Ishikawa (cell line): ENCODE measurements at regions not wholly inside any gene's neighbourhood (a gene's known extent, or its start where the extent isn't known, plus 50 kb on each side); places are given as distances from the start of the nearest gene placed in this dataset.

Experiments
- CEBPB ChIP-seq: IDR thresholded peaks from 2 replicates; pipeline ENCODE4 v1.6.1; 2012
- CREB1 ChIP-seq: IDR thresholded peaks from 2 replicates; pipeline ENCODE4 v1.6.1; 2012; ENCODE audit warnings: low read depth
- EP300 ChIP-seq: IDR thresholded peaks from 2 replicates; pipeline ENCODE4 v1.6.1; 2012; ENCODE audit warnings: borderline replicate concordance
- NFIC ChIP-seq: IDR thresholded peaks from 2 replicates; pipeline ENCODE4 v1.6.1; 2012
- RAD21 ChIP-seq: IDR thresholded peaks from 2 replicates; pipeline ENCODE4 v1.6.1; 2012; ENCODE audit warnings: low read depth
- REST ChIP-seq: IDR thresholded peaks from 2 replicates; pipeline ENCODE4 v1.6.1; 2012; ENCODE audit warnings: low read depth, mild to moderate bottlenecking
- TAF1 ChIP-seq: IDR thresholded peaks from 2 replicates; pipeline ENCODE4 v1.6.1; 2012; ENCODE audit warnings: low read depth, mild to moderate bottlenecking
- TEAD4 ChIP-seq: IDR thresholded peaks from 2 replicates; pipeline ENCODE4 v1.6.1; 2012
- ZBTB7A ChIP-seq: IDR thresholded peaks from 2 replicates; pipeline ENCODE4 v1.6.1; 2012; ENCODE audit warnings: low read depth

DNA sequence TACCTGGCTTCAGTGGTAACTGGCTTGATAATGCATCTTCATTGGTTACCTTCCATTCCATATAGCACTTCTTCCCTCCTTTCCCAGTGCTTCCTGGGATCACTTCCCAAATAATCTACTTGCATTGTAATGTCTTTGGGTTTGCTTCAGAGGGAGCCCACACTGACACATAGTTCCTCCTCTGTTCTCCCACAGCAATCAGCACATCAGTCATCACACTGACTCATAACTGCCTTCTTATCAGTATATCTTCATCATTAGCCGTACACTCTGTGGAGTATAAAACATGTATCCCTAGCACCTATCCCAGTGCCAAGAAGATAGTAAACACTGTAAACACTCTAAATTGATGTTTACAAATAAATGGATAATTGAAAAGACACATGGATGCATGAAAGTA is 91.4 kb upstream of the SCN10A start:
- TF ChIP-seq NFIC (no peak), EP300 (no peak), TAF1 (no peak), TEAD4 (no peak), REST (no peak), CEBPB (no peak), RAD21 (no peak), CREB1 (no peak), ZBTB7A (no peak)
